ENCODE measurements at regions not wholly inside any gene's neighbourhood (a gene's known extent, or its start where the extent isn't known, plus 50 kb on each side); places are given as distances from the start of the nearest gene placed in this dataset.

GRCh38 chr2:195513119-195513518 is 143.9 kb upstream of the SLC39A10 start:
- Histone ChIP-seq H3K36me3 (ENCODE audit: insufficient read depth, low read length) (no peaks in the 10 kb centered on the region), H3F3A (ENCODE audit: low read depth) (no peaks in the 10 kb centered on the region), H3K4me3 (ENCODE audit: low read length, poor library complexity, severe bottlenecking) (no peak overlapping the region), H3K27me3 (ENCODE audit: insufficient read depth, low read length, poor library complexity, severe bottlenecking) (no peaks in the 10 kb centered on the region), H2AFZ (ENCODE audit: low read length) (no peak overlapping the region), H3K9ac (ENCODE audit: low read depth, low read length, poor library complexity, severe bottlenecking) (no peak overlapping the region), H4K20me1 (ENCODE audit: insufficient read depth, low read length, poor library complexity, severe bottlenecking) (no peaks in the 10 kb centered on the region), H3K4me1 (ENCODE audit: insufficient read depth, low read length, poor library complexity, severe bottlenecking) (no peaks in the 10 kb centered on the region), H3K9me3 (ENCODE audit: insufficient read depth, low read depth, low read length) (no peaks in the 10 kb centered on the region), H3K9me2 (replicated peaks; ENCODE audit: low read depth, low read length) (no peaks in the 10 kb centered on the region), H3K79me2 (ENCODE audit: insufficient read depth, low read length) (no peaks in the 10 kb centered on the region), H3K4me2 (ENCODE audit: low read depth, low read length, poor library complexity, severe bottlenecking) (no peak overlapping the region)
- no peak for TF ChIP-seq CTCF (conservative IDR thresholded peaks at IDR 0.05; ENCODE audit: low read length)

GRCh38 chr2:195509551-195509950 is 147.5 kb upstream of the SLC39A10 start:
- TF ChIP-seq EZH2phosphoT487 (IDR thresholded peaks at IDR 0.05; ENCODE audit: borderline replicate concordance) (no peak), CTCF (conservative IDR thresholded peaks at IDR 0.05; ENCODE audit: low read length) (no peak)
- Histone ChIP-seq H3K9me3 (ENCODE audit: insufficient read depth, low read depth, low read length) (no peaks in the 10 kb centered on the region), H4K20me1 (ENCODE audit: insufficient read depth, low read length, poor library complexity, severe bottlenecking) (no peaks in the 10 kb centered on the region), H3K4me1 (ENCODE audit: insufficient read depth, low read length, poor library complexity, severe bottlenecking) (no peaks in the 10 kb centered on the region), H3K4me2 (ENCODE audit: low read depth, low read length, poor library complexity, severe bottlenecking) (no peak overlapping the region), H3K36me3 (ENCODE audit: insufficient read depth, low read length) (no peaks in the 10 kb centered on the region; the same call in 1 of the 2 replicates), H3K27me3 (ENCODE audit: insufficient read depth, low read length, poor library complexity, severe bottlenecking) (no peaks in the 10 kb centered on the region), H3K79me2 (ENCODE audit: insufficient read depth, low read length) (no peaks in the 10 kb centered on the region), H2AFZ (ENCODE audit: low read length) (no peak overlapping the region), H3K9me2 (replicated peaks; ENCODE audit: low read depth, low read length) (no peaks in the 10 kb centered on the region), H3F3A (ENCODE audit: low read depth) (no peaks in the 10 kb centered on the region), H3K9ac (ENCODE audit: low read depth, low read length, poor library complexity, severe bottlenecking) (no peak overlapping the region), H3K4me3 (ENCODE audit: low read length, poor library complexity, severe bottlenecking) (no peak overlapping the region)

- Histone ChIP-seq H2AFZ (ENCODE audit: low read length) (peak overlapping the region; percentile 28; the same call in 1 of the 2 replicates), H3F3A (ENCODE audit: low read depth) (no peaks in the 10 kb centered on the region), H3K27me3 (ENCODE audit: insufficient read depth, low read length, poor library complexity, severe bottlenecking) (no peaks in the 10 kb centered on the region), H3K9me3 (ENCODE audit: insufficient read depth, low read depth, low read length) (no peaks in the 10 kb centered on the region), H3K9me2 (replicated peaks; ENCODE audit: low read depth, low read length) (no peaks in the 10 kb centered on the region), H3K79me2 (ENCODE audit: insufficient read depth, low read length) (no peaks in the 10 kb centered on the region), H3K36me3 (ENCODE audit: insufficient read depth, low read length) (no peaks in the 10 kb centered on the region; the same call in 1 of the 2 replicates), H3K4me1 (ENCODE audit: insufficient read depth, low read length, poor library complexity, severe bottlenecking) (peaks cover 2% of the 10 kb centered on the region), H3K9ac (ENCODE audit: low read depth, low read length, poor library complexity, severe bottlenecking) (no peak overlapping the region), H3K4me2 (ENCODE audit: low read depth, low read length, poor library complexity, severe bottlenecking) (no peak overlapping the region), H3K4me3 (ENCODE audit: low read length, poor library complexity, severe bottlenecking) (no peak overlapping the region), H4K20me1 (ENCODE audit: insufficient read depth, low read length, poor library complexity, severe bottlenecking) (no peaks in the 10 kb centered on the region)
- TF ChIP-seq EZH2phosphoT487 (IDR thresholded peaks at IDR 0.05; ENCODE audit: borderline replicate concordance): no peak
- no peak for TF ChIP-seq CTCF (conservative IDR thresholded peaks at IDR 0.05; ENCODE audit: low read length)
These were observed 148.9 kb upstream of the SLC39A10 start for GRCh38 chr2:195508139-195508455.
